Hepatocyte (in vitro differentiated cells): ENCODE measurements at regions not wholly inside any gene's neighbourhood (a gene's known extent, or its start where the extent isn't known, plus 50 kb on each side); places are given as distances from the start of the nearest gene placed in this dataset.

ENCODE experiments used
- EZH2 ChIP-seq: fragments of 200-600 bp; sonication (generic); IDR thresholded peaks from 2 replicates; pipeline ENCODE4 v1.6.1; 2016; ENCODE audit warnings: antibody characterized with exemption, mild to moderate bottlenecking, borderline replicate concordance
- EZH2phosphoT487 ChIP-seq: fragments of 200-600 bp; sonication (generic); IDR thresholded peaks from one replicate; pipeline ENCODE4 v1.6.1; 2018; ENCODE audit warnings: antibody characterized with exemption, mild to moderate bottlenecking, low read depth, moderate library complexity; ENCODE audit not compliant: unreplicated experiment, severe bottlenecking
- TF ChIP-seq, protein P1 (sequence below): fragments of 200-600 bp; sonication (generic); IDR thresholded peaks from 2 replicates; pipeline ENCODE4 v1.5.1; 2016; ENCODE audit warnings: antibody characterized with exemption, mild to moderate bottlenecking; ENCODE audit not compliant: poor library complexity

DNA sequence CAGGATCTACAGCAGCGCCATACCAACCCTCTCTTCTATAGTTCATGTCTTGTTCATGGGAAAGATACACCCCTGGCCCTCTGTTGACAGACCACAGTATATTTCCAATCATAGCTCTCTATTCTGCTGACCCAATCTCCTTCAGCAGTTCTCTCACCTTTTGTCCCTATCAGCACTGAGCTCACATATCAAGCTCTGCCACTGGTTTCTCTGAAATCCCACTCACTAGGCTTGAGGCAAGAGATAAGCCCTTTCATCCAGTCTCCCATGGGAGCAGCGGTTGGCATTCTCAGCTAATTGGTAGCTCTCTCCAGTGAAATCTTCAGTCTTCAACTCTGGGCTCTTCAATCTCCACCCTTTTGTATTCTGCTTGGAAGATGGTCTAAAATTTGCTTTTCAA, 313.4 kb downstream of the GJA1 start:
- TF ChIP-seq, protein P1, sequence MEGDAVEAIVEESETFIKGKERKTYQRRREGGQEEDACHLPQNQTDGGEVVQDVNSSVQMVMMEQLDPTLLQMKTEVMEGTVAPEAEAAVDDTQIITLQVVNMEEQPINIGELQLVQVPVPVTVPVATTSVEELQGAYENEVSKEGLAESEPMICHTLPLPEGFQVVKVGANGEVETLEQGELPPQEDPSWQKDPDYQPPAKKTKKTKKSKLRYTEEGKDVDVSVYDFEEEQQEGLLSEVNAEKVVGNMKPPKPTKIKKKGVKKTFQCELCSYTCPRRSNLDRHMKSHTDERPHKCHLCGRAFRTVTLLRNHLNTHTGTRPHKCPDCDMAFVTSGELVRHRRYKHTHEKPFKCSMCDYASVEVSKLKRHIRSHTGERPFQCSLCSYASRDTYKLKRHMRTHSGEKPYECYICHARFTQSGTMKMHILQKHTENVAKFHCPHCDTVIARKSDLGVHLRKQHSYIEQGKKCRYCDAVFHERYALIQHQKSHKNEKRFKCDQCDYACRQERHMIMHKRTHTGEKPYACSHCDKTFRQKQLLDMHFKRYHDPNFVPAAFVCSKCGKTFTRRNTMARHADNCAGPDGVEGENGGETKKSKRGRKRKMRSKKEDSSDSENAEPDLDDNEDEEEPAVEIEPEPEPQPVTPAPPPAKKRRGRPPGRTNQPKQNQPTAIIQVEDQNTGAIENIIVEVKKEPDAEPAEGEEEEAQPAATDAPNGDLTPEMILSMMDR, result no peak
- no peak for TF ChIP-seq EZH2
- no peak for TF ChIP-seq EZH2phosphoT487
